Erythroblast (primary cell): ENCODE measurements at regions not wholly inside any gene's neighbourhood (a gene's known extent, or its start where the extent isn't known, plus 50 kb on each side); places are given as distances from the start of the nearest gene placed in this dataset.
"Not testable (repeated sequence)": the region's sequence is repeated elsewhere in the genome, so short reads cannot be mapped to it uniquely, and the experiment has no call there.

Experiments used
- GATA1 ChIP-seq: IDR thresholded peaks from 2 replicates; pipeline ENCODE4 v1.6.1; 2011; ENCODE audit warnings: low read depth, mild to moderate bottlenecking, control low read depth, low read length, moderate library complexity
- POLR2A ChIP-seq: IDR thresholded peaks from 2 replicates; pipeline ENCODE4 v1.6.1; 2011; ENCODE audit warnings: mild to moderate bottlenecking, low read length

GRCh38 chr13:111672198-111672597, 351.8 kb downstream of the TEX29 start:
- TF ChIP-seq POLR2A, GATA1: not testable (repeated sequence)
